SU-DHL-6 (cell line): ENCODE measurements at regions not wholly inside any gene's neighbourhood (a gene's known extent, or its start where the extent isn't known, plus 50 kb on each side); places are given as distances from the start of the nearest gene placed in this dataset.

ENCODE experiments used
- H2AFZ ChIP-seq: fragments of 200-600 bp; sonication (generic); 2 replicates; pipeline ENCODE4 v1.6.1; 2014; ENCODE audit warnings: low read depth, mild to moderate bottlenecking, moderate library complexity, mixed read lengths, antibody characterized with exemption, low read length; ENCODE audit not compliant: severe bottlenecking
- H3F3A ChIP-seq: fragments of 200-600 bp; shearing (Covaris generic); 2 replicates; pipeline ENCODE4 v1.6.0; 2016; ENCODE audit warnings: antibody characterized with exemption, mild to moderate bottlenecking; ENCODE audit not compliant: insufficient read depth
- H3K27ac ChIP-seq: fragments of 200-600 bp; sonication (generic); 2 replicates; pipeline ENCODE4 v1.5.1; 2016; ENCODE audit warnings: low read depth, mild to moderate bottlenecking, low read length, moderate library complexity, mixed read lengths
- H3K27me3 ChIP-seq: fragments of 200-600 bp; sonication (generic), shearing (Covaris generic); 2 replicates; pipeline ENCODE4 v1.6.0; 2014; ENCODE audit warnings: mild to moderate bottlenecking, low read length
- H3K36me3 ChIP-seq: fragments of 200-600 bp; sonication (generic); 2 replicates; pipeline ENCODE4 v1.6.1; 2014; ENCODE audit warnings: mild to moderate bottlenecking, low read length, mixed read lengths
- H3K4me2 ChIP-seq: fragments of 300-600, 200-600 bp; shearing (Covaris generic), sonication (generic); 2 replicates; pipeline ENCODE4 v1.6.0; 2014; ENCODE audit warnings: low read length, low read depth, mild to moderate bottlenecking; ENCODE audit not compliant: poor library complexity, severe bottlenecking
- H3K4me3 ChIP-seq: fragments of 200-600 bp; sonication (generic); 2 replicates; pipeline ENCODE4 v1.5.1; 2014; ENCODE audit warnings: antibody characterized with exemption, low read length, mild to moderate bottlenecking, mixed read lengths; ENCODE audit not compliant: insufficient read depth, poor library complexity, severe bottlenecking
- H3K79me2 ChIP-seq: fragments of 200-600 bp; sonication (generic); 2 replicates; pipeline ENCODE4 v1.6.1; 2014; ENCODE audit warnings: mild to moderate bottlenecking, low read length, moderate library complexity; ENCODE audit not compliant: insufficient read depth
- H3K9ac ChIP-seq: fragments of 200-600 bp; sonication (generic); 2 replicates; pipeline ENCODE4 v1.7.0; 2014; ENCODE audit warnings: mild to moderate bottlenecking, low read length
- H3K9me2 ChIP-seq: fragments of 200-600 bp; sonication (generic); replicated peaks from 2 replicates; pipeline ENCODE4 v1.6.1; 2014; ENCODE audit warnings: low read length; ENCODE audit not compliant: insufficient read depth
- H3K9me3 ChIP-seq: fragments of 200-600 bp; sonication (generic); 2 replicates; pipeline ENCODE4 v1.6.1; 2014; ENCODE audit warnings: low read length, mixed read lengths; ENCODE audit not compliant: insufficient read depth
- H4K20me1 ChIP-seq: fragments of 200-600 bp; sonication (generic); 2 replicates; pipeline ENCODE4 v1.6.1; 2014; ENCODE audit warnings: low read depth, mild to moderate bottlenecking, antibody characterized with exemption, low read length, moderate library complexity, mixed read lengths
- EZH2phosphoT487 ChIP-seq: fragments of 200-600 bp; sonication (generic), shearing (Covaris generic); conservative IDR thresholded peaks from 2 replicates; pipeline ENCODE4 v1.6.1; 2018; ENCODE audit warnings: mild to moderate bottlenecking, antibody characterized with exemption, low read length, moderate library complexity, mixed read lengths
- TF ChIP-seq, protein P1 (sequence below): fragments of 200-600 bp; sonication (generic); IDR thresholded peaks from one replicate; pipeline ENCODE4 v1.5.1; 2017; ENCODE audit warnings: antibody characterized with exemption, mild to moderate bottlenecking, low read length, moderate library complexity; ENCODE audit not compliant: insufficient read depth, poor library complexity, severe bottlenecking

DNA sequence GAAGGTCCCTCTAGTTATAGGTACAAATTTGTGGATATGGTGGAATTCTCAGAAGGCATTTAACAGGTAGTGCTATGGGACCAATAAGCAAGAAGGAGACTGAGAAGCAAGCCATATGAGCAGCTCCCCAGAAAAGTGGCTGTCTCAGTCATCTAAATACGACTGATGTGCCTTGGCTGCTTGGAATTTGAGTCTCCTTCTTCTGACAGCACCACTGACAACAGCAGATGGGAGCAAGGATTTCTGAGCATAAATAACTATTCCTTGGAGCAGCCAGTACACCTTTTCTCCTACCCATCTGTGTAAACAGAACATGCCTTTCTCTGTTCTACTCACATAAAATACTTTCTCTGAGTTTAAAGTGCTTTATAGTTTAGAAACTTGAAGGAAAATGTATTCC lies 196.2 kb downstream of the GABRG1 start:
- Histone ChIP-seq H3K4me3 (no peak overlapping the region), H3K9ac (no peak overlapping the region), H3F3A (no peaks in the 10 kb centered on the region), H3K9me2 (no peaks in the 10 kb centered on the region), H3K36me3 (no peaks in the 10 kb centered on the region), H3K9me3 (no peaks in the 10 kb centered on the region), H3K27me3 (no peaks in the 10 kb centered on the region), H3K27ac (no peak overlapping the region), H4K20me1 (no peaks in the 10 kb centered on the region), H3K4me2 (no peak overlapping the region), H3K79me2 (no peaks in the 10 kb centered on the region), H2AFZ (no peak overlapping the region)
- TF ChIP-seq EZH2phosphoT487: no peak
- TF ChIP-seq, protein P1, sequence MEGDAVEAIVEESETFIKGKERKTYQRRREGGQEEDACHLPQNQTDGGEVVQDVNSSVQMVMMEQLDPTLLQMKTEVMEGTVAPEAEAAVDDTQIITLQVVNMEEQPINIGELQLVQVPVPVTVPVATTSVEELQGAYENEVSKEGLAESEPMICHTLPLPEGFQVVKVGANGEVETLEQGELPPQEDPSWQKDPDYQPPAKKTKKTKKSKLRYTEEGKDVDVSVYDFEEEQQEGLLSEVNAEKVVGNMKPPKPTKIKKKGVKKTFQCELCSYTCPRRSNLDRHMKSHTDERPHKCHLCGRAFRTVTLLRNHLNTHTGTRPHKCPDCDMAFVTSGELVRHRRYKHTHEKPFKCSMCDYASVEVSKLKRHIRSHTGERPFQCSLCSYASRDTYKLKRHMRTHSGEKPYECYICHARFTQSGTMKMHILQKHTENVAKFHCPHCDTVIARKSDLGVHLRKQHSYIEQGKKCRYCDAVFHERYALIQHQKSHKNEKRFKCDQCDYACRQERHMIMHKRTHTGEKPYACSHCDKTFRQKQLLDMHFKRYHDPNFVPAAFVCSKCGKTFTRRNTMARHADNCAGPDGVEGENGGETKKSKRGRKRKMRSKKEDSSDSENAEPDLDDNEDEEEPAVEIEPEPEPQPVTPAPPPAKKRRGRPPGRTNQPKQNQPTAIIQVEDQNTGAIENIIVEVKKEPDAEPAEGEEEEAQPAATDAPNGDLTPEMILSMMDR: no peak

DNA sequence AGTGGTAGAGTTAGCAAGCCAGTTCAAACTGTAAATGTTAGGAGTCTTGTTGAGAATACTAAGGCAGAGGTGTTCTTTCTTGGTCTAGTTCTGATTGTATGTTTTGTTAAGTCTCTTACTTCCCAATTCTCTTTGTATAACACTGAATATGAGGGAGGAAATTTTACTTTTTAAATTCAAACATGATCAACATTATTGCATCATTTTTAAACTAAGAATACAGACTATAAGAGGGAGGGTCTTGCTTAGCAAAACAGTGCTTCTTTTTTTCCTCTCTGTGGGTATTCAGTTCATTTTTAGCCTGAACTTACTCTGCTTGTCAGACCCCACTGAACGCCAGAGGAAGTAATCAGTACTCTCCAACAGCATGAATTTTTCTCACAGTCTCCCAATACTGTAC lies 198.0 kb downstream of the GABRG1 start:
- no peak overlapping the region for H3K4me2 ChIP-seq
- H3K9me3 ChIP-seq: no peaks in the 10 kb centered on the region
- no peaks in the 10 kb centered on the region for H3K27me3 ChIP-seq
- H3K27ac ChIP-seq: no peak overlapping the region
- no peak overlapping the region for H3K9ac ChIP-seq
- no peaks in the 10 kb centered on the region for H3K79me2 ChIP-seq
- H3K9me2 ChIP-seq: no peaks in the 10 kb centered on the region
- H3K4me3 ChIP-seq: no peak overlapping the region
- no peaks in the 10 kb centered on the region for H4K20me1 ChIP-seq
- H3K36me3 ChIP-seq: no peaks in the 10 kb centered on the region
- no peak overlapping the region for H2AFZ ChIP-seq
- no peaks in the 10 kb centered on the region for H3F3A ChIP-seq
- TF ChIP-seq EZH2phosphoT487: no peak
- TF ChIP-seq, protein P1: no peak

GRCh38 chr4:45920861-45921260 lies 203.0 kb downstream of the GABRG1 start:
- Histone ChIP-seq H3K4me3 (no peak overlapping the region), H3K27ac (no peak overlapping the region), H3K36me3 (no peaks in the 10 kb centered on the region), H4K20me1 (no peaks in the 10 kb centered on the region), H3K9me2 (no peaks in the 10 kb centered on the region), H3K9ac (no peak overlapping the region), H3K27me3 (no peaks in the 10 kb centered on the region), H2AFZ (no peak overlapping the region), H3F3A (no peaks in the 10 kb centered on the region), H3K4me2 (no peak overlapping the region), H3K79me2 (no peaks in the 10 kb centered on the region), H3K9me3 (no peaks in the 10 kb centered on the region)
- TF ChIP-seq, protein P1: no peak

DNA sequence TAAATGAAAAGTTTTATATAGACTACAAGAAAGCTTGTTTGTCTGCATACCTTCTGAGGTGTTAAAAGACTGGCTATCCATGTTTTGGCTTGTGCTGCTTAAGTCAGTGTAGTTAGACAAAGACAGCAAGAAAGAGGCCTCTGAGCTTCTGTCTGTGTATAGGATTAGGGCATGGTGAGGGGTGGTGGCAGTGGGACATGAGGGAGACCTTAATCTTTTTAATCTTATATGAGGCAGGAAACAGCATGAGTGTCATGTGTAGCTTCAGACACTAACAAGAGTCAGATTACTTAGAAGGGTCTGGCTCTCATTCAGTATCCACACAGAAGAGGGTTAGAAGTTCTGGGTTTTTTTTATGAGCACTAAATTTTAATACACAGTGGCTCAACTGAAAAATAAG lies 213.3 kb downstream of the GABRG1 start:
- H2AFZ ChIP-seq: no peak overlapping the region
- H3K27me3 ChIP-seq: no peaks in the 10 kb centered on the region
- no peaks in the 10 kb centered on the region for H3K9me3 ChIP-seq
- H3K9me2 ChIP-seq: no peaks in the 10 kb centered on the region
- H3K79me2 ChIP-seq: no peaks in the 10 kb centered on the region
- H3K27ac ChIP-seq: no peak overlapping the region
- no peak overlapping the region for H3K4me2 ChIP-seq
- H4K20me1 ChIP-seq: no peaks in the 10 kb centered on the region
- TF ChIP-seq EZH2phosphoT487: no peak
- TF ChIP-seq, protein P1: no peak
- H3F3A ChIP-seq: no peaks in the 10 kb centered on the region
- no peak overlapping the region for H3K4me3 ChIP-seq
- H3K36me3 ChIP-seq: no peaks in the 10 kb centered on the region
- H3K9ac ChIP-seq: no peak overlapping the region
